MG63 (cell line): ENCODE measurements at regions not wholly inside any gene's neighbourhood (a gene's known extent, or its start where the extent isn't known, plus 50 kb on each side); places are given as distances from the start of the nearest gene placed in this dataset.
A peak's percentile ranks its signal among the peaks of the same experiment; 100 is the strongest.

Source experiments
- DNase-seq: peaks from one replicate; pipeline ENCODE4 v3.0.0-alpha.2; 2020
- H3K27me3 ChIP-seq: fragments of 250-450 bp; sonication (Bioruptor Pico); 2 replicates; pipeline ENCODE4 v1.5.1; 2020; ENCODE audit warnings: mild to moderate bottlenecking, moderate library complexity
- H3K36me3 ChIP-seq: fragments of 250-450 bp; sonication (Bioruptor Pico); 2 replicates; pipeline ENCODE4 v1.5.1; 2020; ENCODE audit warnings: mild to moderate bottlenecking, moderate library complexity
- H3K4me3 ChIP-seq: fragments of 250-450 bp; sonication (Bioruptor Pico); 2 replicates; pipeline ENCODE4 v1.5.1; 2020; ENCODE audit warnings: mild to moderate bottlenecking, moderate library complexity
- H3K9me3 ChIP-seq: fragments of 250-450 bp; sonication (Bioruptor Pico); 2 replicates; pipeline ENCODE4 v1.5.1; 2020; ENCODE audit warnings: mild to moderate bottlenecking, moderate library complexity

GRCh38 chr2:220930271-220931076 is 641.6 kb downstream of the EPHA4 start:
- no peak for DNase-seq
- H3K27me3 ChIP-seq: no peaks in the 10 kb centered on the region
- H3K36me3 ChIP-seq: no peaks in the 10 kb centered on the region
- no peak overlapping the region for H3K4me3 ChIP-seq
- H3K9me3 ChIP-seq: peaks cover 18% of the 10 kb centered on the region

- Histone ChIP-seq H3K9me3 (peaks cover 9% of the 10 kb centered on the region), H3K36me3 (no peaks in the 10 kb centered on the region), H3K4me3 (no peak overlapping the region), H3K27me3 (no peaks in the 10 kb centered on the region)
- DNase-seq: no peak
These were observed 640.6 kb downstream of the EPHA4 start for GRCh38 chr2:220931491-220931890.

- Histone ChIP-seq H3K27me3 (no peaks in the 10 kb centered on the region), H3K4me3 (no peak overlapping the region), H3K36me3 (no peaks in the 10 kb centered on the region), H3K9me3 (peaks cover 4% of the 10 kb centered on the region)
- DNase-seq: no peak
These were observed 640.1 kb downstream of the EPHA4 start for GRCh38 chr2:220932041-220932440.

GRCh38 chr2:220935789-220936321 is 636.2 kb downstream of the EPHA4 start:
- no peak for DNase-seq
- H3K9me3 ChIP-seq: no peaks in the 10 kb centered on the region
- no peaks in the 10 kb centered on the region for H3K27me3 ChIP-seq
- H3K36me3 ChIP-seq: no peaks in the 10 kb centered on the region
- H3K4me3 ChIP-seq: no peak overlapping the region

GRCh38 chr2:220936641-220937197 is 635.4 kb downstream of the EPHA4 start:
- no peak for DNase-seq
- no peaks in the 10 kb centered on the region for H3K9me3 ChIP-seq
- H3K36me3 ChIP-seq: no peaks in the 10 kb centered on the region
- H3K4me3 ChIP-seq: no peak overlapping the region
- no peaks in the 10 kb centered on the region for H3K27me3 ChIP-seq

GRCh38 chr2:220937245-220937644 is 634.9 kb downstream of the EPHA4 start:
- H3K36me3 ChIP-seq: no peaks in the 10 kb centered on the region
- H3K4me3 ChIP-seq: no peak overlapping the region
- no peaks in the 10 kb centered on the region for H3K9me3 ChIP-seq
- DNase-seq: no peak
- H3K27me3 ChIP-seq: no peaks in the 10 kb centered on the region

GRCh38 chr2:220940646-220941045 is 631.5 kb downstream of the EPHA4 start:
- Histone ChIP-seq H3K27me3 (no peaks in the 10 kb centered on the region), H3K4me3 (no peak overlapping the region), H3K9me3 (no peaks in the 10 kb centered on the region), H3K36me3 (no peaks in the 10 kb centered on the region)
- DNase-seq: no peak

GRCh38 chr2:220941683-220942082 is 630.4 kb downstream of the EPHA4 start:
- DNase-seq: no peak
- H3K9me3 ChIP-seq: no peaks in the 10 kb centered on the region
- H3K36me3 ChIP-seq: no peaks in the 10 kb centered on the region
- H3K4me3 ChIP-seq: no peak overlapping the region
- H3K27me3 ChIP-seq: no peaks in the 10 kb centered on the region

- no peak for DNase-seq
- H3K36me3 ChIP-seq: no peaks in the 10 kb centered on the region
- no peaks in the 10 kb centered on the region for H3K27me3 ChIP-seq
These were observed 625.6 kb downstream of the EPHA4 start for GRCh38 chr2:220946552-220946951.

GRCh38 chr2:220948579-220948978 is 623.5 kb downstream of the EPHA4 start:
- no peaks in the 10 kb centered on the region for H3K36me3 ChIP-seq
- H3K4me3 ChIP-seq: no peak overlapping the region
- no peak for DNase-seq
- H3K9me3 ChIP-seq: no peaks in the 10 kb centered on the region
- H3K27me3 ChIP-seq: no peaks in the 10 kb centered on the region

More at GRCh38 chr2:220946552-220946951, 625.6 kb downstream of the EPHA4 start:
- Histone ChIP-seq H3K9me3 (no peaks in the 10 kb centered on the region), H3K4me3 (no peak overlapping the region)

- Histone ChIP-seq H3K36me3 (no peaks in the 10 kb centered on the region), H3K4me3 (no peak overlapping the region), H3K9me3 (no peaks in the 10 kb centered on the region), H3K27me3 (no peaks in the 10 kb centered on the region)
- no peak for DNase-seq
These were observed 622.6 kb downstream of the EPHA4 start for GRCh38 chr2:220949466-220949865.

GRCh38 chr2:220955776-220956175 is 616.3 kb downstream of the EPHA4 start:
- no peaks in the 10 kb centered on the region for H3K9me3 ChIP-seq
- no peak for DNase-seq
- H3K36me3 ChIP-seq: no peaks in the 10 kb centered on the region
- H3K4me3 ChIP-seq: no peak overlapping the region
- no peaks in the 10 kb centered on the region for H3K27me3 ChIP-seq

GRCh38 chr2:220956429-220956828 is 615.7 kb downstream of the EPHA4 start:
- no peaks in the 10 kb centered on the region for H3K27me3 ChIP-seq
- H3K36me3 ChIP-seq: no peaks in the 10 kb centered on the region
- no peak overlapping the region for H3K4me3 ChIP-seq
- H3K9me3 ChIP-seq: no peaks in the 10 kb centered on the region
- DNase-seq: no peak

- H3K27me3 ChIP-seq: no peaks in the 10 kb centered on the region
- no peak overlapping the region for H3K4me3 ChIP-seq
- H3K9me3 ChIP-seq: no peaks in the 10 kb centered on the region
- no peaks in the 10 kb centered on the region for H3K36me3 ChIP-seq
- DNase-seq: peak; percentile 89
These were observed 612.7 kb downstream of the EPHA4 start for GRCh38 chr2:220959391-220959802.

GRCh38 chr2:220961143-220961860 is 610.8 kb downstream of the EPHA4 start:
- DNase-seq: no peak
- H3K4me3 ChIP-seq: no peak overlapping the region
- no peaks in the 10 kb centered on the region for H3K36me3 ChIP-seq
- no peaks in the 10 kb centered on the region for H3K9me3 ChIP-seq
- H3K27me3 ChIP-seq: no peaks in the 10 kb centered on the region

- no peaks in the 10 kb centered on the region for H3K27me3 ChIP-seq
- H3K9me3 ChIP-seq: no peaks in the 10 kb centered on the region
- H3K36me3 ChIP-seq: no peaks in the 10 kb centered on the region
- H3K4me3 ChIP-seq: no peak overlapping the region
- no peak for DNase-seq
These were observed 609.5 kb downstream of the EPHA4 start for GRCh38 chr2:220962556-220962955.

- no peak for DNase-seq
- no peaks in the 10 kb centered on the region for H3K9me3 ChIP-seq
- H3K4me3 ChIP-seq: no peak overlapping the region
- H3K27me3 ChIP-seq: no peaks in the 10 kb centered on the region
- H3K36me3 ChIP-seq: no peaks in the 10 kb centered on the region
These were observed 609.0 kb downstream of the EPHA4 start for GRCh38 chr2:220963076-220963475.
